ENCODE measurements at regions not wholly inside any gene's neighbourhood (a gene's known extent, or its start where the extent isn't known, plus 50 kb on each side); places are given as distances from the start of the nearest gene placed in this dataset.

DNA sequence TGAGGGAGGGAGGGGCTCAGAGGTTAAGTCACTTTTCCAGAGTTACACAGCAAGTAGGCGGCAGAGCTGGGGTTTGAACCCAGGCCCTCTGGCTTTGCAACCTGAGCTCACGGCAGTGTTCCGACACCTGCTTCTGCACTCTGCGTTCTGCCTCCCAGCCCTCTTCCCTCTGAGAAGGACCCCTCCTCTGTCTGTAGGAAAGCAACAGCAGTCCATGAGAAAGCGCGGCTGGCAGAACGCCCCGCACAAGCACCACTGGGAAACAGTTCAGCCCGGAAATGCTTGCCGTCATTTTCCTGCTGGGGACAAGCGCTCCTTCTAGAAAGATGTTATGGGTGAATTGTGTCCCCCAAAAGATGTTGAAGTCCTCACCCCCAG lies 241.1 kb downstream of the NPHP4 start:
- POLR2A ChIA-PET, result no interaction called here
- CTCF ChIA-PET, result no interaction called here
- H3K36me3 Mint-ChIP-seq (ENCODE audit: low read depth), result no peaks in the 10 kb centered on the region

DNA sequence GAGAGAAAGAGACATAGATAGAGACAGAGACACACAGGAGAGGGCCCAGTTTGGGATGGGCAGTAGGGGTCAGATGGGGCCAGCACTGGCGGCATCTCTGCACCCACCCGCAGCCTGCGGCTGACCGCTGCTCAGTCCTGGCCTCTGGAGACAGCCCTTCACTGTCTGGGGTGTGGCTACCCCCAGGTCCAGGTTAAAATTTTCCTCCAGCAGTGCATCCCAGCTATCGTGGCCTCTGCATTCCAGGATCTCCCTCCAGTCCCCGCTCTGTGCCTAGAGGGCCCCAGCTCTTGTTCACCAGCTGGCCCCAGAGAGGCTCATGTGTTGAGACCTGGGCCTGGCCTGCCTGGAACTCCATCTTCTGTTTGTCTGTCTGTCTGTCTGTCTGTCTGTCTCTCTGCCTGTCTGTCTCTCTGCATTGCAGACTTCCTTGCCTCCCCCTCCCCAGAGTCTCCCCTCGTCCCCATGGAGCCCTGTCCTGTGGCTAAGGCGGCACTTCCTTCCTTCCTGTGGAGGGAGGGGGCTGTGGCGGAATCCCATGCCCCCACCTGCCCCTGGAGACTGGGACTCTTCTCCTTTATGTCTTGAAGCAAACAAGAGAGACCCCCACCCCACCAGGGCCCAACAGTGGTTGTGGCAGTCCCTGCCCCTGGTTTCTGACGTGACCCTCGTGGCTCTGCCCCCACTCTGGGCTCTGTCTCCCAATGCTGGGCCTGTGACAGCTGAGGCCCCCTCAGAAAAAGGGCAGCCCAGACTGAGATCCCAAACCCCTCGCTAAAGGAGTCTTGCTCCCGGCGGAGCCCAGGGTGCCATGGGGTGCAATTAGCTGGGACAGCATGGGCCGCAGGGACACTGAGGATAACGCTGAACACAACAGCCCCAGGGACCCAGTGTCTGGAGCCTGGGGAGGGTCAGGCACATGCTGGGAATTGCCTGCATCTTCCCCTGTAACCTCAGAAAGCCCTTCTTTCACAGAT lies 241.8 kb downstream of the NPHP4 start:
- no peak overlapping the region for H3K27ac Mint-ChIP-seq
- H3K4me3 Mint-ChIP-seq, result no peak overlapping the region
- no peak for DNase-seq
- CTCF ChIA-PET, result interaction anchor here (0.6 kb wide), 1 partner anchor 647 kb away, joined by 3 read pairs; no protein-coding TSS in a partner anchor
- H3K4me1 Mint-ChIP-seq, result no peaks in the 10 kb centered on the region
- H3K36me3 Mint-ChIP-seq (ENCODE audit: low read depth), result no peaks in the 10 kb centered on the region
- POLR2A ChIA-PET, result no interaction called here
- peaks cover 4% of the 10 kb centered on the region for H3K27me3 Mint-ChIP-seq
- H3K9me3 Mint-ChIP-seq, result no peaks in the 10 kb centered on the region

More for the DNA sequence above, 241.1 kb downstream of the NPHP4 start:
- no peak for DNase-seq
- Mint-ChIP-seq H3K4me1 (no peaks in the 10 kb centered on the region), H3K27ac (no peak overlapping the region), H3K27me3 (peaks cover 2% of the 10 kb centered on the region), H3K9me3 (no peaks in the 10 kb centered on the region), H3K4me3 (no peak overlapping the region)

DNA sequence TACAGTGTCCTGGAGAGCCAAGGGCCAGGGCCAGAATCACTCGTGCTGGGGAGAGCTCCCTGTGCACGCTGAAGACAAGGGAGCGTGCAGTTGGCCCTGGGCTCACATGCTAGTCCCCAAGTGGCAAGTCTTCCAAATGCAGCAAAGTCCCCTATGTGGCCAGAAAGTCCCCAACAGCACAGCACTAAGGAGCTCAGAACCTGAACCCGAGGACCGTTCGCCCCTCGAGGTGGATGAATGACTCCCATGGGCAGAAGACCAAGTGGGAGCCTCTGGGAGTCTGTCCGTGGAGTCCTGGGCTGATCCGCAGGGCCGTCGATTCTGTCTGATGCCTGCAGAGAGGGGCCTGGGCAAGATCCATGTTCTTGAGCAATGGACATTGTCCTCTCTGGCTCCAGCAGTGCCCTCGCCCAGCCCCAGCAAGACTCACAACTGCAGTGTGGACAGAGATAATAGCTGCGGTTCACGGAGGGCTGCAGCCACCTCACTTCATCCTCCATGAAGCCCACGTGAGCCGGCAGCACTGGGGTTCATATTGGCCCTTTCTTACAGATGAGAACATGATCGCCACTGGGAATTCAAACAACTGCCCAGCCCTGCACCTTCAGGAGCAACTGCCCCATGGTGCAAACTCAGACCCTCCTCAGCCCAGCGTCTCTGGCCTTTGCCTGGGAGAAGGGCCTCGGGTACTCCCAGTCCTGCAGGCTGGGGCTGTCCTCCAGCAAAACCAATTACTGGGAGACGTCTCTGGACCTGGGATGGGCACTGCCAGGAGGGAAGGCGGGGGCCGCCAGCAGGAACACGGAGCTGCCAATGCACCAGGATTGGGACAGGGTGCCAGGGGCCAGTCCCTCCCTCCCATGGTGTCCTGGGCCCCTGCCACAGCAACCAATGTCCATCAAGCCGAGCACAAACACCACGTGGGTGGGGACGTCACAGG lies 243.7 kb downstream of the NPHP4 start:
- no peak overlapping the region for H3K4me3 Mint-ChIP-seq
- ChIA-PET POLR2A (no interaction called here), CTCF (no interaction called here)
- no peaks in the 10 kb centered on the region for H3K36me3 Mint-ChIP-seq (ENCODE audit: low read depth)
- H3K4me1 Mint-ChIP-seq, result no peaks in the 10 kb centered on the region
- no peak overlapping the region for H3K27ac Mint-ChIP-seq
- no peak for DNase-seq
- peaks cover 10% of the 10 kb centered on the region for H3K27me3 Mint-ChIP-seq
- no peaks in the 10 kb centered on the region for H3K9me3 Mint-ChIP-seq

DNA sequence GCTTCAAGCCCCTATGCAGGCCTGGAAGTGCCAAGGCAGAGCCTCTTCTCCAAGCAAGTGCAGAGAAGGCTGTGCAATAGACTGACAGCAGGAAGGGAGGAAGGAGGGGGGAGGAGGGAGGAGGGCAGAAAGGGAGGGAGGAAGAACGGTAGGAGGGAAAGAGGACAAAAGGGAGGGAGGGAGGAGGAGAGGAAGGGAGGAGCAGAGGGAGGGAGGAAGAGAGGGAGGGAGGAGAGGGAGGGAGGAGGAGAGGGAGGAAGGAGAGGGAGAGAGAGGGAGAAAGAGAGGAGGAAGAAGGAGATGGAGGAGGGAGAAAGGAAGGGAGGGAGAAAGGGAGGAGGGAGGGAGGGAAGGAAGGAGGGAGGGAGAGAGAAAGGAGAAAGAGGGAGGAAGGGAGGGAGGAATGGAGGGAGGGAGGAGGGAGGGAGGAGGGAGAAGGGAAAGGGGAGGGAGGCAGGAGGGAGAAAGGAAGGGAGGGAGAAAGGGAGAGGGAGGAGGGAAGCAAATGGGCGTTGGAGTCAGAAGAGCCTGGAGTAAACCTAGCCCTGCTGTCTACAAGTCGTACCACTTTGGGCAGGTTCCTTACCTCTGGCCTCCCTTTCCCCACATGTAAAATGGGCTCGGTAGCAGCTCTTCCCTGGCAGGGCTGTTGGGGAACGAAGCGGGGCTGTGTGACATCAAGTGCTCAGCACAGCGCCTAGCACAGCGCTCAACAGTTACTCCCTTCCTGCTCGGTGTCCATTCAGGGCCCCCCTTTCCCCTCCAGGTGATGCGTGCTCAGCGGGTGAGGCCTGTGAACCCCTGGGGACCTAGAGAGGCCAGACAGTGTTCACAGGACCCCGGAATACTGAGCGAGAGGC lies 244.6 kb downstream of the NPHP4 start:
- POLR2A ChIA-PET, result no interaction called here
- Mint-ChIP-seq H3K9me3 (no peaks in the 10 kb centered on the region), H3K27me3 (peaks cover 10% of the 10 kb centered on the region), H3K4me1 (no peaks in the 10 kb centered on the region), H3K27ac (no peak overlapping the region), H3K36me3 (ENCODE audit: low read depth) (no peaks in the 10 kb centered on the region), H3K4me3 (no peak overlapping the region)
- DNase-seq, result no peak
- CTCF ChIA-PET, result no interaction called here

DNA sequence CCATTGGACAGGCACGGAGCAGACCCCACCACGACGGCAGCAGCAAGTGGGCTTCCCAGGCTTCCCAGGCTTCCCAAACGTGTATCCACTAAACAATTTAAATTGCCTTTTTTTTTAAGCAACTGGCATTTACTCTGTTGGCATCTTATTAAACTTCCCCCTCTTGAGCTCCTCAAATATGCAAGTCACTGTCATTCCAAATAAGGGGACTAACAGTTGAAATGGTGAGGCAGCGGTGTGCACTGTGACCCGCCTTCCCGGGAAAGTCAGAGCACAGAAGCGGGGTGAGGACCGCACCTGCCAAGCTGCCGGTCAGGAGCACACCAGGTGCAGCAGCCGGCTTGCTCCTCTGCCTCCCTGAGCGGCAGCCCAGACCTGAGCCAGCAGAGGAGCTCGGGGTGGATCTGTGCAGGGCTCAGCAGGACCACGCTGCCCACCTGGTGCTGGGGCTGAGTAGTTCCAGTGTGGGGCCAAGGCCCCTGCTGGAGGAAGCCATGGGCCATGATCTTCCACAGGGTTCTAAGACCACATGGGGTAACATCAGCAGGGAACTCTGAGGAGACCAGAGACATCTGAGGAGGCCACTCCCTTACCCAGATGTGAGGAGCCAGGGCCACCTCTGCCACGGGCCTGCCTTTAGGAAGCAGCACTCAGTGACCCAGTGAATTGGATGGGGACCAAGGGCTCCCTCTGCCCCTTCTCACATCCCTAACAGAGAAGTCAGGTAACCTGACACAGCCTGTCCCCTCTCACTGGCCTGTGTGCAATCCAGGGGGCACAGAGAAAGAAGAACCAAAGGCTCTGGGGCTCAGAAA lies 245.4 kb downstream of the NPHP4 start:
- no peaks in the 10 kb centered on the region for H3K9me3 Mint-ChIP-seq
- H3K36me3 Mint-ChIP-seq (ENCODE audit: low read depth), result no peaks in the 10 kb centered on the region
- no peak overlapping the region for H3K4me3 Mint-ChIP-seq
- no peak overlapping the region for H3K27ac Mint-ChIP-seq
- peaks cover 10% of the 10 kb centered on the region for H3K27me3 Mint-ChIP-seq
- ChIA-PET CTCF (no interaction called here), POLR2A (no interaction called here)
- H3K4me1 Mint-ChIP-seq, result no peaks in the 10 kb centered on the region
- DNase-seq, result no peak

DNA sequence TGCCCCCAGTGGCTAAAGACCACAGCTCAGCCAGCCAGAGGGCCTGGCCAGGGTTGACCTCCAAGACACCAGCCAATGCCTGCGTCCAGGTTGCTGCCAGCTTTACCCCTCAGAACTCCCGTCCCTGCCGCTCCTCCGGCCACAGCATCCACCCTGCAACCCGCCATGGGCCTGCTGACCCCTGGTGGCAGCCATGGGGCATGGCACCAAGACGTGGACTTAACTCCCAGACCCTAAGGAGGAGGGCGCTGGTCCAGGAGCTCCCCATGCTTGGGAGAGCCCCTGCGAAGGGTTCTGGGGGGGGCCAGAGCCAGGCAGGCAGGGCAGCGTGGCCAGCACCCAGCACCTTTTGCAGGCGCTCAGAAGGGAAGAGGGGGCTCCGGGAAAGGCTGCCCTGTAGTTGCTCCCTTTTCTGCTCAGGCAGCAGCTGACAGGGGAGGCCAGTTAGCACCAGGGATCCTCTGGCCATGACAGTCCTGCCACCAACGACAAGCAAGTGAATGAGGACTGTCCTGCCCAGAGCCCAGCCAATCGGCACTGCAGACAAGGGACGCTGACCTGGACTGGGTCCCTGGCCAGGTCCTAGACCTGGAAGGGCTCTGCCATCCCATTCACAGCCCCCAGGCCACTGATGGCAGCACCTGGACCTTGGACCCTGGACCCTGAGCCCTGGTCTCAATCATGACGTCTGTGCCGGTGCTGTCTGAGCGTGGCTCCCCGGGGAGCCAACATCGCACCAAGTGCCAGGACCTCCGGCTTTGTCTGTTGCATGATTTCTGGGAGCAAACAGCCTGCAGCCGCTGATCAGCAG lies 246.2 kb downstream of the NPHP4 start:
- ChIA-PET POLR2A (interaction anchor here (0.6 kb wide), 1 partner anchor 247 kb away, joined by 3 read pairs; no protein-coding TSS in a partner anchor), CTCF (interaction anchor here (1.1 to 1.3 kb wide), 2 partner anchors 61 to 241 kb away, joined by 3 read pairs; no protein-coding TSS in a partner anchor)
- H3K4me3 Mint-ChIP-seq, result no peak overlapping the region
- peaks cover 10% of the 10 kb centered on the region for H3K27me3 Mint-ChIP-seq
- H3K27ac Mint-ChIP-seq, result no peak overlapping the region
- H3K36me3 Mint-ChIP-seq (ENCODE audit: low read depth), result no peaks in the 10 kb centered on the region
- H3K9me3 Mint-ChIP-seq, result no peaks in the 10 kb centered on the region
- DNase-seq, result peak; percentile 49
- no peaks in the 10 kb centered on the region for H3K4me1 Mint-ChIP-seq

DNA sequence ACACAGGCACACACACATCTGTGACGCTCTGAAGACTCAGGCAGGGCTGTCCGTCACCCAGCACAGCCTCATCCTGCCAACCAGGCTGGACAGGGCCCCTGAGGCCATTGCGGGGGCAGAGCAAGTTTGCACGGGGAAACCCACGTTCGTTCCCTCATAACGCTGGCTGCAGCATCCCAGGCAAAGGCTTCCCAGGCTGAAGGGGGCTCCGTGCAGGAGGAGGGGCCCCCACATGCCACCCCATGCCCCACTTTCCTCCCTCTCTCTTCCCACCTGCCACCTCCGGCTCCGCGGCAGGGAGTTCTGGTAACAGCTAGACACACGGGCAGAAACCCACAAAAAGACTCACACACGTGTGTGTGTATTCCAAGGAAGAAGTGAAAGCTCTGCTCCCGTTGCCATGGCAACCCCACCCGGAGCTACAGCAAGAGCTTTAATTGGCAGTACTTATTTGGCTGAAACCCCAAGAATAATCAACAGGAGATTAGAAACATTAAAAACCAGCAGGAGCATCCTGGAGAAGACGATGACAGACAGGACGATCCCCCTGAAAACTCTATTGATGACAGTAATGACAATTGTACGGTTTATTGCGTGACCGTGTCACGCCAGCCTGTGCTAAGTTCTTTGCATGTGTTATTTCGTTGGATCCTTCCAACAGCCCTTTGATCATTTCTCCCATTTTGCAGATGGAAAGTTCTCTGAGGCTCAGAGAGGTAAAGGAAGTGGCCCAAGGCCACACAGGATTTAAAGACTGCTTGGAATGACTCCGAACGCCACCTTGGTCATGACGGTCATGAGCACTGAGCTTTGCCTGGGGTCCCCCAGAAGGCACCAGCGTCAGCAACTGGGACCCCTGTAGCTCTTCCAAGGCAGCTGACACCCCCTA lies 247.1 kb downstream of the NPHP4 start:
- Mint-ChIP-seq H3K36me3 (ENCODE audit: low read depth) (no peaks in the 10 kb centered on the region), H3K4me1 (no peaks in the 10 kb centered on the region), H3K27me3 (peaks cover 10% of the 10 kb centered on the region), H3K27ac (no peak overlapping the region), H3K4me3 (no peak overlapping the region), H3K9me3 (no peaks in the 10 kb centered on the region)
- no peak for DNase-seq
- CTCF ChIA-PET, result interaction anchor here (1.1 to 1.3 kb wide), 3 partner anchors 10 to 240 kb away, joined by 3 to 5 read pairs (median 3); no protein-coding TSS in a partner anchor
- POLR2A ChIA-PET, result interaction anchor here (0.6 kb wide), 1 partner anchor 247 kb away, joined by 3 read pairs; no protein-coding TSS in a partner anchor

DNA sequence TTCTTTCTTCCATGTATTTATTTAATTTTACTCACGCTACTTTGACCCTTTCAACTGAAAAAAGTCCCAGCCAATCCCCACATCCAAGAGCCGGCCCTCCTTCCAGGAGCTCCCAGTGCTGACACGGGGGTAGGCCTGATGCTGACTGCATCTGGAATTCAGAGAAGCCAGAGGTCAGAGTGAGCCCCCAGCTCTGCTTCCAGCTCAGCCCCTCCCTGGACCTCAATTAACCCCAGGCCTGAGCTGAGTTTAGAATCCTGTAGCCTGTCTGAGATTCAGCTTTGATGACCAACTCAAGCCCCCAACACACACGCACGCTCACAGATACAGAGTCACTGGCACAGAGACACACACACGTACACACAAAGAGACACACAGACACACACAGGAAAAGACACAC lies 247.9 kb downstream of the NPHP4 start:
- no peak overlapping the region for H3K27ac Mint-ChIP-seq
- peaks cover 10% of the 10 kb centered on the region for H3K27me3 Mint-ChIP-seq
- no peaks in the 10 kb centered on the region for H3K4me1 Mint-ChIP-seq
- H3K36me3 Mint-ChIP-seq (ENCODE audit: low read depth), result no peaks in the 10 kb centered on the region
- no peaks in the 10 kb centered on the region for H3K9me3 Mint-ChIP-seq
- ChIA-PET POLR2A (no interaction called here), CTCF (interaction anchor here (1.2 kb wide), 1 partner anchor 9 kb away, joined by 5 read pairs; no protein-coding TSS in a partner anchor)
- DNase-seq, result no peak
- no peak overlapping the region for H3K4me3 Mint-ChIP-seq

DNA sequence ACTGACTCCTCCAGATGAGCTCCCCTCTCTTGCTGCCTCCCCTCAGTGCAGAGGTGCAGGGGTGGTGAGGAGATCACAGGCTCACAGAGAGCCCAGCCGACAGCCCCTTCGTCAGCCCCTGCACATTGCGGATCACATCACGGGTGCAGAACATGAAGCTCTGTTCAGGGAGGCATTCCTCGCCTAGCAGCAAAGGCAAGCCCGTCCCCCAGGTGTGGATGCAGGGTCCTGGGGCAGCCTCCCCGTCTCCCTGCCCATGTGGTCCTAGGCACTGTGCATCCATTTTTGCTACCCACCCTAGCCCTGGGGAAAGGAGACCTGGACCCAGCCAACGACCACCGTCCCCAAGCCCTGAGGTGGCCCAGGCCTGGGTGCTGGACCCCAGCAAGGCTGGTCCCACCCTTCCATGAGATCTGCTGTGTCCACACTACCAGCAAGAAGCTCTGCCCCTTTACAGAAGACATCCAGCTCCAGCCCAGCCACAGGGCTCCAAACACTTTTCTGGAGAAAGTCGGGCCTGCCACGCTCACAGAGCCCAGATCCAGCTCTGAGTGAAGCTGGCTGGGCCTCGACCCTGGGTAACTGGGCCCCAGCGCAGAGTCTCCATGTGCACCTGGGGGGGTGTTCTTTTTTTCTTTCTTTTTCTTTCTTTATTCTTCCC lies 248.7 kb downstream of the NPHP4 start:
- Mint-ChIP-seq H3K4me3 (no peak overlapping the region), H3K9me3 (no peaks in the 10 kb centered on the region), H3K4me1 (no peaks in the 10 kb centered on the region), H3K36me3 (ENCODE audit: low read depth) (no peaks in the 10 kb centered on the region), H3K27me3 (peaks cover 10% of the 10 kb centered on the region), H3K27ac (no peak overlapping the region)
- DNase-seq, result no peak
- CTCF ChIA-PET, result interaction anchor here (1.2 kb wide), 1 partner anchor 8 kb away, joined by 5 read pairs; no protein-coding TSS in a partner anchor
- POLR2A ChIA-PET, result no interaction called here

DNA sequence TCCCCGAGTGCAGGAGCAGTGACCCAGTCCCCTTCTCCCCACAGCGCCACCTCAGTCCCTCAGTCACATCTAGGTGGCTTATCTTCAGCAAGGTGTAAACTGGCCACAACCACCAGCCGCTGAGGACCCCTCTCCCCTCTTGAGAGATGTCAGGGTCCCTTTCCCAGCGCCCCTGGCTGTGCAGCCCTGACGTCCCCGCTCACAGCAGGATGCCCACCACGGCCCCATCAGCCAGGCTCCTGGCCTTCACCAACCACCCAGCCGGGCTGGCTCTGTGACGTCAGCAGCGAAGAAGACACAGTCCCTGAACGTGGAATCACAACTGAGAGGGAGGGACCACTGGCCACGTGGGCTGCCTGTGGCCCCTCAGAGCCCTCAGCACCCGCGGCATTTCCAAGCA lies 249.4 kb downstream of the NPHP4 start:
- no peaks in the 10 kb centered on the region for H3K9me3 Mint-ChIP-seq
- no peak for DNase-seq
- H3K4me3 Mint-ChIP-seq, result no peak overlapping the region
- no peak overlapping the region for H3K27ac Mint-ChIP-seq
- no peaks in the 10 kb centered on the region for H3K4me1 Mint-ChIP-seq
- peaks cover 10% of the 10 kb centered on the region for H3K27me3 Mint-ChIP-seq
- ChIA-PET POLR2A (no interaction called here), CTCF (no interaction called here)
- no peaks in the 10 kb centered on the region for H3K36me3 Mint-ChIP-seq (ENCODE audit: low read depth)
